ENCODE measurements at regions not wholly inside any gene's neighbourhood (a gene's known extent, or its start where the extent isn't known, plus 50 kb on each side); places are given as distances from the start of the nearest gene placed in this dataset.
"Not testable (repeated sequence)": the region's sequence is repeated elsewhere in the genome, so short reads cannot be mapped to it uniquely, and the experiment has no call there.

DNA sequence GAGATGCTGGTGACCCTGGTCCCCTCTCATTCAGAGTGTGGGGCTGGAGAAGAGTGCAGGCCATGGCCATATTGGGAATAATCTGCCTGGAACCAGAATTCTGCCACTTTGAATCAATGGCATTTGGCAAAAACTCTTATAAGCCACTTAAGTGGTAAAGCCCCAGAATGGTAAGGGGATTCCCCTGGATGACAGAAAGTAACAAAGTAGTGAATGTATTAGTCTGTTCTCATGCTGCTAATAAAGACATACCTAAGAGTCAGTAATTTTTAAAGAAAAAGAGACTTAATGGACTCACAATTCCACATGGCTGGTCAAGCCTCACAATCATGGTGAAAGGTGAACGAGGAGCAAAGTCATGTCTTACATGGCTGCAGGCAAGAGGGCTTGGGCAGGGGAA is 248.6 kb downstream of the SH2D4B start:
- no peak overlapping the region for H3K27ac Mint-ChIP-seq
- DNase-seq (ENCODE audit: low spot score in 2 of 2) (no peak), ATAC-seq (no peak)
- H3K36me3 Mint-ChIP-seq, result no peaks in the 10 kb centered on the region
- no peaks in the 10 kb centered on the region for H3K9me3 Mint-ChIP-seq

DNA sequence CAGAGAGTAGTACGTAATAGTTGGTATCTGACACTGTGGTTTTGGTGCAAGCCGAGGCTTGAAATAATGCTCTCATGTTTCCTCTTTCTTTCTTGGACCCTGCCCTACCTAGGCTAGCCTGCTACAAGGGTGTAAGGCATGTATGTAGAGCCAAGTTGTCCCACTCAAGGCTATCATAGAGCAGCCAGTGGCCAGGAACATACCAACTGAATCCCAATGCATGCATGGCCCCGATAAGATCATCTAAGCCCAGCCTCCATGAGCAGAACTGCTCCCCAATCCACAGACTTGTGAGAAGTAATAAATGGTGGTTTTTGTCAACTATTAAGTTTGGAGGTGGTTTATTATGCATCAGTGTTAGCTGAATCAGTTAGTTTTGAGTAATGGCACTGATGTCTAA is 250.2 kb downstream of the SH2D4B start:
- Mint-ChIP-seq H3K36me3 (no peaks in the 10 kb centered on the region), H3K27ac (no peak overlapping the region), H3K9me3 (no peaks in the 10 kb centered on the region)
- DNase-seq (ENCODE audit: low spot score in 2 of 2) (no peak), ATAC-seq (no peak)

- ATAC-seq (no peak), DNase-seq (ENCODE audit: low spot score in 2 of 2) (no peak)
- Mint-ChIP-seq H3K27ac (no peak overlapping the region), H3K9me3 (no peaks in the 10 kb centered on the region), H3K36me3 (no peaks in the 10 kb centered on the region)
Observed at GRCh38 chr10:80794994-80795393, 257.3 kb downstream of the SH2D4B start.

GRCh38 chr10:80805343-80806020 is 267.8 kb downstream of the SH2D4B start:
- DNase-seq (ENCODE audit: low spot score in 2 of 2) (no peak), ATAC-seq (no peak)
- peak overlapping the region in 1 of 2 donors; percentile 69 for H3K27ac Mint-ChIP-seq
- H3K36me3 Mint-ChIP-seq, result peaks cover 0 to 4% of the 10 kb centered on the region in 2 donors
- peaks cover 5 to 8% of the 10 kb centered on the region in 2 donors for H3K9me3 Mint-ChIP-seq

GRCh38 chr10:80814147-80814652 is 276.5 kb downstream of the SH2D4B start:
- no peak overlapping the region for H3K27ac Mint-ChIP-seq
- peaks cover 4 to 11% of the 10 kb centered on the region in 2 donors for H3K9me3 Mint-ChIP-seq
- H3K36me3 Mint-ChIP-seq, result peaks cover 6 to 9% of the 10 kb centered on the region in 2 donors
- no peak for ATAC-seq
- DNase-seq (ENCODE audit: low spot score in 2 of 2), result no peak

GRCh38 chr10:80829151-80829550 is 291.4 kb downstream of the SH2D4B start:
- Mint-ChIP-seq H3K36me3 (peaks cover 7 to 13% of the 10 kb centered on the region in 2 donors), H3K27ac (no peak overlapping the region), H3K9me3 (peaks cover 25% of the 10 kb centered on the region in 2 donors)
- ATAC-seq (no peak), DNase-seq (ENCODE audit: low spot score in 2 of 2) (no peak)

GRCh38 chr10:80829562-80829961 is 291.9 kb downstream of the SH2D4B start:
- no peak overlapping the region for H3K27ac Mint-ChIP-seq
- peaks cover 7 to 13% of the 10 kb centered on the region in 2 donors for H3K36me3 Mint-ChIP-seq
- ATAC-seq (no peak), DNase-seq (ENCODE audit: low spot score in 2 of 2) (no peak)
- H3K9me3 Mint-ChIP-seq, result peaks cover 25 to 26% of the 10 kb centered on the region in 2 donors

GRCh38 chr10:80832693-80833092 is 295.0 kb downstream of the SH2D4B start:
- Mint-ChIP-seq H3K36me3 (peaks cover 7 to 13% of the 10 kb centered on the region in 2 donors), H3K9me3 (peaks cover 25 to 32% of the 10 kb centered on the region in 2 donors)
- not testable (repeated sequence) for DNase-seq (ENCODE audit: low spot score in 2 of 2); H3K27ac Mint-ChIP-seq; ATAC-seq

- Mint-ChIP-seq H3K36me3 (no peaks in the 10 kb centered on the region), H3K9me3 (no peaks in the 10 kb centered on the region), H3K27ac (no peak overlapping the region)
- no peak for ATAC-seq
- no peak for DNase-seq (ENCODE audit: low spot score in 2 of 2)
Observed at GRCh38 chr10:80855348-80855971, 317.8 kb downstream of the SH2D4B start.

DNA sequence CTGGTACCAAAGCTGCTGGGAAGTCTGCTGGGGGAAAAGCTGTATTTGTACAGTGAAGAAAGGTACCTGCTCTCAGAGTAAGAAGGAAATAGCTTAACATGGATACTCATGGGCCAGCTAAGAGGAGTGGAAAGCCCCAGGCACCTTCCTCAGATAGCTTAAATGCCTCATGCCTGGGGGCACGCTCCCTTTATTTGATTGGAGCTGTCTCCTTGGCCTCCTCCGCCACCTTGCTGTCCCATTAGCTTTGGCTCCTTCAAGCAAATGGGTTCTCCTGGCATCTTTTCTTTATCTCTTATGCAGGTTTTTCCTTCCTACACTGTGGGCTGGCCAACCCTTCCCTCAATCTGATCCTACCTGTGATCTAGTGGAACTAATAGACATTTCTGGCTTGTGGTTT is 318.5 kb downstream of the SH2D4B start:
- ATAC-seq (no peak), DNase-seq (ENCODE audit: low spot score in 2 of 2) (no peak)
- no peaks in the 10 kb centered on the region for H3K36me3 Mint-ChIP-seq
- no peaks in the 10 kb centered on the region for H3K9me3 Mint-ChIP-seq
- H3K27ac Mint-ChIP-seq, result no peak overlapping the region

- H3K9me3 Mint-ChIP-seq; DNase-seq (ENCODE audit: low spot score in 2 of 2); H3K36me3 Mint-ChIP-seq; H3K27ac Mint-ChIP-seq; ATAC-seq: not testable (repeated sequence)
Observed at GRCh38 chr10:80859279-80859678, 321.6 kb downstream of the SH2D4B start.

GRCh38 chr10:80860719-80861118 is 323.0 kb downstream of the SH2D4B start:
- no peak overlapping the region for H3K27ac Mint-ChIP-seq
- DNase-seq (ENCODE audit: low spot score in 2 of 2) (no peak), ATAC-seq (no peak)
- no peaks in the 10 kb centered on the region for H3K36me3 Mint-ChIP-seq
- no peaks in the 10 kb centered on the region for H3K9me3 Mint-ChIP-seq

GRCh38 chr10:80861882-80862281 is 324.2 kb downstream of the SH2D4B start:
- Mint-ChIP-seq H3K27ac (no peak overlapping the region), H3K9me3 (no peaks in the 10 kb centered on the region), H3K36me3 (no peaks in the 10 kb centered on the region)
- ATAC-seq, result no peak
- DNase-seq (ENCODE audit: low spot score in 2 of 2), result no peak

DNA sequence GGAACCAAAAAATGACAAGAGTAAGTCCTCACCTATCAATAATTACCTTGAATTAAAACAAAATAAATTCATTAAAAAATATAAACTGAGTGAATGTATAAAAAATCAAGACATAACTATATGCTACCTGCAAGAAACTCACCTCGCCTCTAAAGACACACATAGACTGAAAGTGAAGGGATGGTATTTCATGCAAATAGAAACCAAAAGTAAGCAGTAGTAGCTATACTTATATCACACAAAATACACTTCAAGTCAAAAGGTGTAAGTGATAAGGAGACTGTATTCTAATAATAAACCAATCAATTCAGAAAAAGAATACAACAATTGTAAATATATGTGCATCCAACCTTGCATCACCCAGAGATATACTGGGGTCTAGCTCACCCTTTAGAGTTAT is 332.6 kb downstream of the SH2D4B start:
- ATAC-seq, result no peak
- H3K27ac Mint-ChIP-seq, result no peak overlapping the region

DNA sequence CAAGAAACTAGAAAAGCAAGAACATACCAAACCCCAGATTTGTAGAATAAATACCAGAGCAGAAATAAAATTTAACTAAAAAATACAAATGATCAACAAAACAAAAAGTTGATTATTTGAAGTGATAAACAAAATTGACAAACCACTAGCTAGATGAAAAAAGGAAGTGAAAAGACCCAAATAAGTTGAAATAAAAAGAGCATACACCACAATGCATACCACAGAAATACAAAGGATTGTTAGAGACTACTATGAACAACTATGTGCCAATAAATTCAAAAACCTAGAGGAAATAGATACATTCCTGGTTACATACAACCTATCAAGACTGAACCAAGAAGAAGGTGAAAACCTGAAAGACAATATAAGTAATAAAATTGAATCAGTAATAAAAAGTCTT is 333.4 kb downstream of the SH2D4B start:
- DNase-seq (ENCODE audit: low spot score in 2 of 2), result no peak
- peaks cover 4 to 12% of the 10 kb centered on the region in 2 donors for H3K9me3 Mint-ChIP-seq
- peaks cover 0 to 4% of the 10 kb centered on the region in 2 donors for H3K36me3 Mint-ChIP-seq
- ATAC-seq, result no peak
- H3K27ac Mint-ChIP-seq, result no peak overlapping the region

More for the DNA sequence above, 332.6 kb downstream of the SH2D4B start:
- H3K9me3 Mint-ChIP-seq, result peaks cover 4 to 12% of the 10 kb centered on the region in 2 donors
- peaks cover 0 to 4% of the 10 kb centered on the region in 2 donors for H3K36me3 Mint-ChIP-seq
- DNase-seq (ENCODE audit: low spot score in 2 of 2), result no peak

GRCh38 chr10:80878330-80878729 is 340.6 kb downstream of the SH2D4B start:
- ATAC-seq (no peak), DNase-seq (ENCODE audit: low spot score in 2 of 2) (no peak)
- Mint-ChIP-seq H3K36me3 (peaks cover 0 to 6% of the 10 kb centered on the region in 2 donors), H3K9me3 (peaks cover 5% of the 10 kb centered on the region in 2 donors), H3K27ac (no peak overlapping the region)

GRCh38 chr10:80890146-80890545 is 352.4 kb downstream of the SH2D4B start:
- no peak for DNase-seq (ENCODE audit: low spot score in 2 of 2)
- no peaks in the 10 kb centered on the region for H3K36me3 Mint-ChIP-seq
- no peaks in the 10 kb centered on the region for H3K9me3 Mint-ChIP-seq
- no peak for ATAC-seq
- no peak overlapping the region for H3K27ac Mint-ChIP-seq

- DNase-seq (ENCODE audit: low spot score in 2 of 2) (no peak), ATAC-seq (no peak)
- Mint-ChIP-seq H3K36me3 (no peaks in the 10 kb centered on the region), H3K9me3 (no peaks in the 10 kb centered on the region), H3K27ac (no peak overlapping the region)
Observed at GRCh38 chr10:80893256-80893655, 355.6 kb downstream of the SH2D4B start.

Measured in activated naive CD4-positive, alpha-beta T cell treated with anti-CD3 and anti-CD28 coated beads, Interleukin-2, amount 50 U/mL, for 72 hours (primary cell).